B cell (primary cell): ENCODE measurements at regions not wholly inside any gene's neighbourhood (a gene's known extent, or its start where the extent isn't known, plus 50 kb on each side); places are given as distances from the start of the nearest gene placed in this dataset.
"Not testable (repeated sequence)": the region's sequence is repeated elsewhere in the genome, so short reads cannot be mapped to it uniquely, and the experiment has no call there.

Experiments used
- ATAC-seq: fragments of 200-7000 bp; cut with Tn5 transposase; one replicate; pipeline ENCODE4 v1.10.0; 2021; ENCODE audit warnings: low read depth, mild to moderate bottlenecking, moderate number of reproducible peaks, moderate library complexity
- CTCF ChIA-PET: fragments of 350-600 bp; sonication (Branson Sonifier 250); formaldehyde crosslinking; loops from one replicate; lab custom pipeline; 2021; ENCODE audit warnings: antibody characterized with exemption, inconsistent platforms; lab: Charles Lee
- POLR2A ChIA-PET: fragments of 350-600 bp; sonication (Branson Sonifier 250); formaldehyde crosslinking; loops from one replicate; lab custom pipeline; 2021; ENCODE audit warnings: antibody characterized with exemption; lab: Charles Lee
- DNase-seq: peaks from one replicate; pipeline ENCODE4 v3.0.0; 2013
- H2AFZ ChIP-seq: 2 replicates; pipeline ENCODE4 v1.6.1; 2012; ENCODE audit warnings: mild to moderate bottlenecking, low read depth, low read length; ENCODE audit not compliant: insufficient read depth, poor library complexity, severe bottlenecking
- H3K27ac ChIP-seq, 2 donors: 1 replicate in 1 of 2; 2 replicates in 1 of 2; pipeline ENCODE4 v1.5.1; 2012 to 2013; ENCODE audit warnings: low read length in 2 of 2, mild to moderate bottlenecking in 2 of 2, moderate library complexity in 1 of 2
- H3K27me3 ChIP-seq, 4 experiments: fragments of 200-600 bp in 1 of 4; sonication (generic) in 1 of 4; replicated peaks in 1 of 4; 1 replicate in 2 of 4; 2 replicates in 2 of 4; pipeline versions ENCODE4 v1.6.1 to v1.7.0; 2013 to 2016; ENCODE audit warnings: low read length in 3 of 4, mild to moderate bottlenecking in 2 of 4, mixed read lengths in 1 of 4, moderate library complexity in 1 of 4; ENCODE audit not compliant: insufficient read depth in 4 of 4, control insufficient read depth in 3 of 4; ENCODE audit errors: control extremely low read depth in 1 of 4
- H3K36me3 ChIP-seq, 2 experiments: replicated peaks in 1 of 2; 1 replicate in 1 of 2; 2 replicates in 1 of 2; pipeline versions ENCODE4 v1.6.1 to v1.7.1; 2013; ENCODE audit warnings: low read length in 1 of 2; ENCODE audit not compliant: insufficient read depth in 2 of 2, control insufficient read depth in 1 of 2; ENCODE audit errors: control extremely low read depth in 1 of 2, extremely low read depth in 1 of 2
- H3K4me1 ChIP-seq, 2 donors: fragments of 200-600 bp in 1 of 2; sonication (generic) in 1 of 2; 1 replicate in 1 of 2; 2 replicates in 1 of 2; pipeline versions ENCODE4 v1.5.1 to v1.6.1; 2013 to 2017; ENCODE audit warnings: low read length in 2 of 2; ENCODE audit not compliant: control insufficient read depth in 2 of 2, insufficient read depth in 2 of 2
- H3K4me2 ChIP-seq: replicated peaks from 2 replicates; pipeline ENCODE3; 2012; ENCODE audit warnings: mild to moderate bottlenecking, low read depth, low read length; ENCODE audit not compliant: poor library complexity, severe bottlenecking
- H3K4me3 ChIP-seq, 5 experiments: fragments of 200-600 bp in 1 of 5; sonication (generic) in 1 of 5; 1 replicate in 3 of 5; 2 replicates in 2 of 5; pipeline versions ENCODE4 v1.5.1 to v1.7.0; 2011 to 2016; ENCODE audit warnings: low read length in 4 of 5, mild to moderate bottlenecking in 4 of 5, low read depth in 2 of 5, control low read depth in 1 of 5, moderate library complexity in 1 of 5; ENCODE audit not compliant: insufficient read depth in 1 of 5; ENCODE audit errors: control extremely low read depth in 1 of 5, extremely low read depth in 1 of 5
- H3K79me2 ChIP-seq: fragments of 200-600 bp; sonication (generic); one replicate; pipeline ENCODE4 v1.6.0; 2016; ENCODE audit warnings: low read length; ENCODE audit not compliant: control insufficient read depth, insufficient read depth
- H3K9ac ChIP-seq: fragments of 200-600 bp; sonication (generic); 2 replicates; pipeline ENCODE4 v1.6.1; 2017; ENCODE audit warnings: mild to moderate bottlenecking, low read length, moderate library complexity
- H3K9me3 ChIP-seq, 3 donors: one replicate each; pipeline versions ENCODE4 v1.6.1 to v1.7.1; 2013; ENCODE audit warnings: low read length in 2 of 3; ENCODE audit not compliant: control insufficient read depth in 2 of 3, insufficient read depth in 1 of 3; ENCODE audit errors: control extremely low read depth in 1 of 3
- H4K20me1 ChIP-seq: 2 replicates; pipeline ENCODE4 v1.6.0; 2012; ENCODE audit warnings: mild to moderate bottlenecking, low read length; ENCODE audit not compliant: insufficient read depth, control insufficient read depth, poor library complexity, severe bottlenecking
- H3K27ac Mint-ChIP-seq: one replicate; pipeline ENCODE4 v1.8.0; 2021; ENCODE audit warnings: mixed read lengths
- H3K27me3 Mint-ChIP-seq: one replicate; pipeline ENCODE4 v1.8.0; 2021; ENCODE audit warnings: mixed read lengths
- H3K4me1 Mint-ChIP-seq: one replicate; pipeline ENCODE4 v1.8.0; 2021; ENCODE audit warnings: mixed read lengths
- H3K4me3 Mint-ChIP-seq: one replicate; pipeline ENCODE4 v1.8.0; 2021; ENCODE audit warnings: mixed read lengths
- H3K9me3 Mint-ChIP-seq: one replicate; pipeline ENCODE4 v1.8.0; 2022; ENCODE audit warnings: mixed read lengths; ENCODE audit not compliant: insufficient read depth
- CTCF ChIP-seq: fragments of 200-600 bp; IDR thresholded peaks from one replicate; pipeline ENCODE4 v1.8.0; 2022; ENCODE audit warnings: antibody characterized with exemption, mild to moderate bottlenecking
- EZH2 ChIP-seq: IDR thresholded peaks from 2 replicates; pipeline ENCODE4 v1.6.1; 2012; ENCODE audit warnings: borderline replicate concordance, low read depth, mild to moderate bottlenecking, moderate library complexity, low read length; ENCODE audit not compliant: insufficient read depth, poor library complexity, severe bottlenecking
- WGBS: methylation state at CpG from one replicate; pipeline ENCODE4 v1.1.5; 2013; ENCODE audit warnings: missing lambda C conversion rate; ENCODE audit not compliant: insufficient coverage; 5-methylcytosine and 5-hydroxymethylcytosine counted together
- intact Hi-C: fragments of 100-400 bp; cut with micrococcal nuclease; formaldehyde crosslinking; loops from one replicate; pipeline ENCODE4 v1.10.0; 2022

- ChIA-PET POLR2A (no interaction called here), CTCF (no interaction called here)
- Mint-ChIP-seq H3K9me3 (no peaks in the 10 kb centered on the region), H3K27ac (no peak overlapping the region), H3K4me1 (no peaks in the 10 kb centered on the region), H3K27me3 (peaks cover 3% of the 10 kb centered on the region), H3K4me3 (no peak overlapping the region)
- no peak for TF ChIP-seq CTCF
- no peak for TF ChIP-seq EZH2
- peaks cover 0 to 3% (median 0%) of the 10 kb centered on the region in 4 experiments for H3K27me3 ChIP-seq
- 25% methylated on average over 4 of the region's 4 CpGs for WGBS
- H3K27ac ChIP-seq, result no peak overlapping the region
- no peak overlapping the region for H3K4me3 ChIP-seq
- H3K4me2 ChIP-seq, result no peak overlapping the region
- DNase-seq (no peak), ATAC-seq (no peak)
- no peaks in the 10 kb centered on the region for H3K36me3 ChIP-seq
- no peak overlapping the region for H2AFZ ChIP-seq
- H3K9ac ChIP-seq, result no peak overlapping the region
- H3K9me3 ChIP-seq, result no peaks in the 10 kb centered on the region
- H3K4me1 ChIP-seq, result no peaks in the 10 kb centered on the region
- H4K20me1 ChIP-seq, result no peaks in the 10 kb centered on the region
- H3K79me2 ChIP-seq, result no peaks in the 10 kb centered on the region
- intact Hi-C loops, result no loop called here
These were observed 136.5 kb downstream of the KIF4B start for GRCh38 chr5:155150012-155150411.

GRCh38 chr5:155154973-155155372, 141.4 kb downstream of the KIF4B start:
- Mint-ChIP-seq H3K9me3 (no peaks in the 10 kb centered on the region), H3K4me3 (no peak overlapping the region), H3K27me3 (peaks cover 3% of the 10 kb centered on the region), H3K27ac (no peak overlapping the region), H3K4me1 (no peaks in the 10 kb centered on the region)
- H3K9ac ChIP-seq, result no peak overlapping the region
- H4K20me1 ChIP-seq, result no peaks in the 10 kb centered on the region
- TF ChIP-seq EZH2 (no peak), CTCF (no peak)
- POLR2A ChIA-PET, result no interaction called here
- no peaks in the 10 kb centered on the region for H3K79me2 ChIP-seq
- peaks cover 0 to 3% (median 0%) of the 10 kb centered on the region in 4 experiments for H3K27me3 ChIP-seq
- intact Hi-C loops, result no loop called here
- no peak for ATAC-seq
- DNase-seq, result no peak
- H3K4me3 ChIP-seq, result no peak overlapping the region
- no peaks in the 10 kb centered on the region for H3K36me3 ChIP-seq
- H3K27ac ChIP-seq, result no peak overlapping the region
- no peaks in the 10 kb centered on the region for H3K4me1 ChIP-seq
- no peak overlapping the region for H3K4me2 ChIP-seq
- CTCF ChIA-PET, result interaction anchor here (0.9 kb wide), 1 partner anchor 9 kb away, joined by 5 read pairs; no protein-coding TSS in a partner anchor
- H3K9me3 ChIP-seq, result no peaks in the 10 kb centered on the region
- no peak overlapping the region for H2AFZ ChIP-seq

GRCh38 chr5:155163084-155163483, 149.5 kb downstream of the KIF4B start:
- H3K36me3 ChIP-seq, intact Hi-C loops, H3K9me3 Mint-ChIP-seq, CTCF ChIA-PET, H3K27ac Mint-ChIP-seq, H4K20me1 ChIP-seq, H2AFZ ChIP-seq, H3K27ac ChIP-seq, H3K9ac ChIP-seq, H3K4me2 ChIP-seq, DNase-seq, POLR2A ChIA-PET, H3K4me3 ChIP-seq, H3K4me1 ChIP-seq, H3K9me3 ChIP-seq, H3K27me3 ChIP-seq, H3K4me3 Mint-ChIP-seq, H3K79me2 ChIP-seq, ATAC-seq, H3K4me1 Mint-ChIP-seq: not testable (repeated sequence)
- WGBS, result 72% methylated on average over 5 of the region's 7 CpGs
- peaks cover 11% of the 10 kb centered on the region for H3K27me3 Mint-ChIP-seq
